HG03565 (cell line): ENCODE measurements at regions not wholly inside any gene's neighbourhood (a gene's known extent, or its start where the extent isn't known, plus 50 kb on each side); places are given as distances from the start of the nearest gene placed in this dataset.
"Not testable (repeated sequence)": the region's sequence is repeated elsewhere in the genome, so short reads cannot be mapped to it uniquely, and the experiment has no call there.

Experiments used
- ATAC-seq: cut with Tn5 transposase; IDR thresholded peaks from one replicate; pipeline ENCODE4 v1.9.1; 2021; ENCODE audit warnings: mild to moderate bottlenecking, moderate library complexity; ENCODE audit not compliant: unreplicated experiment

DNA sequence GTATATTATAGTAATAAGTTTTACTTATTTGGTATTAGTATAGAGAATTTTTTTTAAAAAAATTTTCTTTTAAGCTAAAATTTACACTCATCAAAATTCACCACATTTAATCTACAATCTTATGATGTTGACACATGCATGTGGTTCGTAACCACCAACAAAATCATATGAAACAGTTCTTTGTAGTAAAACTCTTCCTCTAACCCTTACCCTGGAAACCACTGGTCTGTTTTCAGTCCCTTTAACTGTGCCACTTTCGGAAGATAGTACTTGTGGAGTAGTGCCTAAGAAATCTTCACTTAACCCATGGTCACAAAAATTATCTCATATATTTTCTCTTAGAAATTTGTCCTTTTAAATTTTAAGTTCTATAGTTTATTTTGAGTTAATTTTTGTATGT is 1498.8 kb downstream of the MAT2B start:
- no peak for ATAC-seq

GRCh38 chr5:165014439-165014838 is 1509.0 kb downstream of the MAT2B start:
- no peak for ATAC-seq

- no peak for ATAC-seq
These were observed 1509.7 kb downstream of the MAT2B start for GRCh38 chr5:165015126-165015525.

DNA sequence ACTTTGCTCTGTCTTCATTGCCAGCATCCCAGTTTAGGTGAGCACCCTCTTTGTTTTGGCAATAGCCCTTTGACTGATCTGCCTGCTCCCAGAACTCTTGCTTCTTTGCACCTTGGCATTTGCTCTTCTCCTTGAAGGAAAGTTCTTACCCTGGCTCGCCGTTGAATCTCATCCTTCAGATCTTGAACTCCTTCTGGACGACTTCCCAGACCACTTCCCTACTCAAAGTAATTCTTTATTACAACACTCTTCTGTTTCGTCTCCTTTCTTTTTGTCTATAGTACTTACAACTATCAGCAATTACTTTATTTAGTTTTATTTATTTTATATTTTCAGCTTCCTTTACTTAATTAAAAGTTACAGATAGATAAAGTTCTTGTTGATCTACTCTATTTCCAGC is 1510.1 kb downstream of the MAT2B start:
- ATAC-seq: no peak

GRCh38 chr5:165026971-165027370 is 1521.6 kb downstream of the MAT2B start:
- ATAC-seq: no peak

GRCh38 chr5:165028356-165028755 is 1522.9 kb downstream of the MAT2B start:
- no peak for ATAC-seq

GRCh38 chr5:165029099-165029870 is 1523.9 kb downstream of the MAT2B start:
- ATAC-seq: no peak

GRCh38 chr5:165030971-165031370 is 1525.6 kb downstream of the MAT2B start:
- ATAC-seq: no peak

DNA sequence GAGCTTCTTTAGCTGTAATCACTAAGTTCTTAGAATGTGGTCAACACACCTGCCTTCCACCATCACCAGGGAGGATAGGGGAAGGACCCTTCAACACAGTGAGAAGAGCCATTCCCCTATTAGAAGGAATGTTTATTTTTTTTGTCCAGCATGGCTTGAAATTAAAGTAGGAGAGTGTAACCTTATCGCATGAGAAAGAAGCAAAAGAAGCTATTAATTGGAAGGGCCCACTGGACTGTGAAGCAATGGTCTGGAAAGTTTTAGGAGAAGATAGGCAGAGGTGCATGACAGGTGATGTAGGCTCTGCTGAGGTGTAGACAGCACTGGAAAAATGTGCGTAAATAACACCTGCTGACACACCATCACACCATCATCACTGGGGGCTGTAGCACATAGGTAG is 1526.0 kb downstream of the MAT2B start:
- no peak for ATAC-seq

DNA sequence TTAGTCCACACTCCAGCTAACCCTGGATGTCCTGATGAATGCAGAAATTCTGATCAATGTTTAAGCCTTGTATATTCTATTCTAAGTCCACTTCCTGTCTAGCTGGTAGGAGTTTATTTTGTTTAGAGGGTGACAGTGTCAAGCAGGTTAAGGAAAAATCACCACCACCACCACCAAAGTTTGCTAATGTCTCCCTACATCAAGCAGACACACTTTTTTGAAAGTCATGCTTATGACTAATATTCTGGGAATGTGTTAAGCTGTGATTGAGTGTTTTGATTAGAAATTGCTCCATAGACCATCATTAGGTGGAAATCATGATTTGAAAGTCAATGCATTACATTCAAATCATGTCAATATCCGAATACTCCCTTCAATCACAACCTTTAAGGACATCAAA is 1530.1 kb downstream of the MAT2B start:
- ATAC-seq: no peak

- no peak for ATAC-seq
These were observed 1534.3 kb downstream of the MAT2B start for GRCh38 chr5:165039748-165040147.

- ATAC-seq: not testable (repeated sequence)
These were observed 1540.5 kb downstream of the MAT2B start for GRCh38 chr5:165045941-165046340.

DNA sequence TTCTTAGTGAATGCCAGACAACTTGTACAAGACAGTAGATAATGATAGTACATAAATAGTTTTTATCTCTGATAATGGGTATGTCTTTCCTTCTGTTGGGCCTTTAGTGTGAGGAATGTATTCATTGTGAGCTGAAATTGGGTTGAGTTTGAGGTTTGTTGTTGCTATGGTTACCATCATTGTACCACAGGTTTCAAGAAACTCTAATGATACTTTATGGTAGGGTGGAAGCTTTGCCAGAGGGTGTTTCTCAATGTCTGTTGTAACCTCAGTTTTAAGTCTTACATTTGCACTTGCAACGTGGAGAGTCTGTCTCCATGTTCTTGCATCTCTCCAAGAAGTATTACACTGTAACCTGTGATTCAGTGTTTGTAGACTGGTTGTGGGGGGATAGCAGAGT is 1550.1 kb downstream of the MAT2B start:
- no peak for ATAC-seq

DNA sequence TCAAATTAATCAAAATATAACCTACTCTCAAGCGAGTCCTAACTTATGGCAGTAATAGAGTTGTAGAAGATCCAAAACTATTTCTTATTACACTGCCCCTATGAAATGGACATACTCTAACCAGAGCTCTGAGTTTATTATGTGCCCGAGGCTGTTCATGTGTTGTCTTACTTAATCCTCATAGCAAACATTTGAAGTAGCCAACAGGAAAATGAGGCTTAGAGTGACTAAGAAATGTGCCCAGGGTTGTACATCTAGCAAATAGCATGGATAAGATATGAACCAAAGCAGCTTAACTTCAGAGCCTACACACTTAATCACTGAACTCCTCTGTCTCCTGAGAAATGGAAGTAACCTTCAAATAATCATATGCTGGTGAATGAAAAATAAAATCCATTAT is 1551.7 kb downstream of the MAT2B start:
- no peak for ATAC-seq

- no peak for ATAC-seq
These were observed 1561.4 kb downstream of the MAT2B start for GRCh38 chr5:165066751-165067385.

GRCh38 chr5:165076686-165077085 is 1571.3 kb downstream of the MAT2B start:
- ATAC-seq: no peak

DNA sequence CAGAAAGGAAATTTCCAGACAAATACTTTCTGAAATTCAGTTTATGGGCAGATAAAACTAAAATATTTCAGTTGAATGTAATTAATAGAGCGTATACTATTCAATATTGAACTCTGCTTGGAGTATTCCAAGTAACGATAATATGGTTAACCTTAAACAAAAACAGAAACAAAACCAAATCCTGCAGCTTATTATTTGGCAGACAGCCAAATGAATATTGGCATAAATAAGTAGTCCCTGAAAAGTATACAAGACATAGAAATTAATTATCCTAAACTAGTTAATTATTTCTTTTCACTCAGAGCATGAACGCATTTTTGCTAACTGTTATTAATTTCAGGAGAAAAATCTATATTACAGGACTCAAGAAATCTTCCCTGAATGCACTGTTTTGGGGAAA is 1574.0 kb downstream of the MAT2B start:
- ATAC-seq: no peak

DNA sequence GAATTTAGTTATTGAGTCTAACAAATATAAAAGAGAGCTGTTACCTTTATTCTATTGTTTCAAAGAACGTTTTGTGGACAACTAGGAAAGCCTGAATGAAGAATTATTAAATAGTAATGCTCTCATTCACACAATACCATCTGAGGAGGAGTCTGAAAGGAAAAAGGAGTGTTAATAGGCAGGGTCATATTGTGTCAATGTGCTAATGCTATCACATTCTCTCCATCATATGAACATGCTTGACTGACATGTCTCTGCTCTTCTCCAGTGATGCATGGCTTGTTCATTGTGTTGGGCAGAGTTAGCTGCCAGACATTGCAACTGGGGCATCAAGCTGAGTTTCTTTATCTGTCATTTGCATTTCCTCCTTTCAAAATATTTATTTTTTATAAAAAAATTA is 1578.0 kb downstream of the MAT2B start:
- no peak for ATAC-seq

DNA sequence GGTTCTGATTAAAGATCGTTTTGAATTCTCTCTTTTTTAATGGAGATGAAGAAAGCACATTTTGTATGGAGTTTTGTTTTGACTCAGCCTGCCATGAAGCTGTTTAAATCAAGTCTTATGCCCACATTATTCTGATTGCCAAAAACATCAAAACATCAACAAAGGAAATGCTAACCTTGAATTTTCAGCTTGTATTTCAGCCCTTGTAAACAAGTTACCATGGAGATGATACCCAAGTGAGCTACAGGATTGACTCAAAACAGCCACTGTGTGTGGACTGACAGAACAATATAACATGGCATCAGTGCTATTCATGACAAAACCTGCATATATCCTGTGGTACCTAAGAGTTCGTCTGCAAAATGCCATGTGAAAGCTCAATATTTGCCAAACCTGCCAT is 1581.0 kb downstream of the MAT2B start:
- no peak for ATAC-seq

DNA sequence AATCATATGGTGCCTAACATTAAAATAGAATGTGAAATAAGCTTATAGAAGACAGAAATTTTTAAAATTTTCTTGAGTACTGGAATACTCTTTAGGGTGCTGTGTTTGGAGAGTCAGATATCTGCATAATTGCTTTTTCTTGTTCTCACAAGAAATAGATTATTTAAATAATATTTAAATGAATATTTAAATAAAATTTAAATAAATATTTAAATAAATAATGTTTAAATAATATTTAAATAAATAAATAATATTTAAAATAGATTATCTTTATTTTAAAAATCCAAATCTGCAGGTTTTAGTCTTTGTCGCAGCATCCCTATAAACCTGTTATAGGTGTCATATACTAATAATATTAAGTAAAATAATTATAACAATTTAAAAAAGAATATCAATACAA is 1589.4 kb downstream of the MAT2B start:
- ATAC-seq: no peak

- ATAC-seq: no peak
These were observed 1596.3 kb downstream of the MAT2B start for GRCh38 chr5:165101709-165102108.

- no peak for ATAC-seq
These were observed 1599.2 kb downstream of the MAT2B start for GRCh38 chr5:165104611-165105010.

GRCh38 chr5:165108809-165109208 is 1603.4 kb downstream of the MAT2B start:
- no peak for ATAC-seq
